Suprapubic skin (tissue), 3 donors: ENCODE measurements at regions not wholly inside any gene's neighbourhood (a gene's known extent, or its start where the extent isn't known, plus 50 kb on each side); places are given as distances from the start of the nearest gene placed in this dataset.

Experiments used
- EP300 ChIP-seq: sonication (generic); formaldehyde crosslinking; IDR thresholded peaks from one replicate; pipeline ENCODE4 v1.6.1; 2017; ENCODE audit warnings: antibody characterized with exemption
- POLR2A ChIP-seq, 2 donors: fragments of 450-650 bp; IDR thresholded peaks; one replicate each; pipeline ENCODE4 v1.6.1; 2017; ENCODE audit warnings: antibody characterized with exemption in 2 of 2, mild to moderate bottlenecking in 2 of 2, moderate library complexity in 2 of 2
- TF ChIP-seq, protein P1 (sequence below), 2 donors: fragments of 200-600 bp in 1 of 2; fragments of 450-650 bp in 1 of 2; sonication (generic) in 1 of 2; IDR thresholded peaks; one replicate each; pipeline ENCODE4 v1.5.1; 2016 to 2019; ENCODE audit warnings: antibody characterized with exemption in 2 of 2, mild to moderate bottlenecking in 1 of 2, moderate library complexity in 1 of 2

DNA sequence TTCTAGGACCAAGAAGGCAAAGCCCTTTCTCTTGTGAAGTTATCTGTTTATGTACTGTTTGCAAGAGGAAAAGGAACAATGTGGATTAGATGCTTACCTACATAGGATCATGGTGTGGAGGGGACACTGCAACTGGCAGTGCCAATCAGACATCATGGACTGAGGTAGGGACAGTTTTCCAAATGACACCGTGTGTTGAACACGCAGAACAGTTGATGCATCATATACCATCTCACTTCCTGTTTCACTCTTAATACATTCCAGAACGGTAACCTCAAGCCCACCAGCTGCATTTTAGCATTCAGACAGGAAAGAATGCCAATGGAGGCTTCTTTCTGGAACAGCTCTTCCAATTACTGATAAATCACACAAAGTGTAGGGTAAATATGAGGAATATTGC lies 397.7 kb upstream of the LMCD1 start:
- TF ChIP-seq EP300 (no peak), POLR2A (IDR thresholded peaks at IDR 0.05) (no peak)
- TF ChIP-seq, protein P1, sequence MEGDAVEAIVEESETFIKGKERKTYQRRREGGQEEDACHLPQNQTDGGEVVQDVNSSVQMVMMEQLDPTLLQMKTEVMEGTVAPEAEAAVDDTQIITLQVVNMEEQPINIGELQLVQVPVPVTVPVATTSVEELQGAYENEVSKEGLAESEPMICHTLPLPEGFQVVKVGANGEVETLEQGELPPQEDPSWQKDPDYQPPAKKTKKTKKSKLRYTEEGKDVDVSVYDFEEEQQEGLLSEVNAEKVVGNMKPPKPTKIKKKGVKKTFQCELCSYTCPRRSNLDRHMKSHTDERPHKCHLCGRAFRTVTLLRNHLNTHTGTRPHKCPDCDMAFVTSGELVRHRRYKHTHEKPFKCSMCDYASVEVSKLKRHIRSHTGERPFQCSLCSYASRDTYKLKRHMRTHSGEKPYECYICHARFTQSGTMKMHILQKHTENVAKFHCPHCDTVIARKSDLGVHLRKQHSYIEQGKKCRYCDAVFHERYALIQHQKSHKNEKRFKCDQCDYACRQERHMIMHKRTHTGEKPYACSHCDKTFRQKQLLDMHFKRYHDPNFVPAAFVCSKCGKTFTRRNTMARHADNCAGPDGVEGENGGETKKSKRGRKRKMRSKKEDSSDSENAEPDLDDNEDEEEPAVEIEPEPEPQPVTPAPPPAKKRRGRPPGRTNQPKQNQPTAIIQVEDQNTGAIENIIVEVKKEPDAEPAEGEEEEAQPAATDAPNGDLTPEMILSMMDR (IDR thresholded peaks at IDR 0.05), result no peak
